ENCODE measurements at regions not wholly inside any gene's neighbourhood (a gene's known extent, or its start where the extent isn't known, plus 50 kb on each side); places are given as distances from the start of the nearest gene placed in this dataset.

GRCh38 chr6:95797054-95797453 lies 218.7 kb upstream of the FUT9 start:
- Histone ChIP-seq H3K4me1 (no peaks in the 10 kb centered on the region), H3K27me3 (no peaks in the 10 kb centered on the region), H3K36me3 (no peaks in the 10 kb centered on the region), H3K9me3 (no peaks in the 10 kb centered on the region), H3K4me3 (no peak overlapping the region), H3K27ac (no peak overlapping the region)
- intact Hi-C loops (cut with DNase I; ENCODE audit: low total_unique reads), result loop anchor here (10.0 kb wide), 1 partner anchor 178 kb away; no protein-coding TSS in a partner anchor
- no peak for TF ChIP-seq POLR2AphosphoS5 (IDR thresholded peaks at IDR 0.05)
- no peak for TF ChIP-seq POLR2A (IDR thresholded peaks at IDR 0.05)
- TF ChIP-seq, protein P1, sequence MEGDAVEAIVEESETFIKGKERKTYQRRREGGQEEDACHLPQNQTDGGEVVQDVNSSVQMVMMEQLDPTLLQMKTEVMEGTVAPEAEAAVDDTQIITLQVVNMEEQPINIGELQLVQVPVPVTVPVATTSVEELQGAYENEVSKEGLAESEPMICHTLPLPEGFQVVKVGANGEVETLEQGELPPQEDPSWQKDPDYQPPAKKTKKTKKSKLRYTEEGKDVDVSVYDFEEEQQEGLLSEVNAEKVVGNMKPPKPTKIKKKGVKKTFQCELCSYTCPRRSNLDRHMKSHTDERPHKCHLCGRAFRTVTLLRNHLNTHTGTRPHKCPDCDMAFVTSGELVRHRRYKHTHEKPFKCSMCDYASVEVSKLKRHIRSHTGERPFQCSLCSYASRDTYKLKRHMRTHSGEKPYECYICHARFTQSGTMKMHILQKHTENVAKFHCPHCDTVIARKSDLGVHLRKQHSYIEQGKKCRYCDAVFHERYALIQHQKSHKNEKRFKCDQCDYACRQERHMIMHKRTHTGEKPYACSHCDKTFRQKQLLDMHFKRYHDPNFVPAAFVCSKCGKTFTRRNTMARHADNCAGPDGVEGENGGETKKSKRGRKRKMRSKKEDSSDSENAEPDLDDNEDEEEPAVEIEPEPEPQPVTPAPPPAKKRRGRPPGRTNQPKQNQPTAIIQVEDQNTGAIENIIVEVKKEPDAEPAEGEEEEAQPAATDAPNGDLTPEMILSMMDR (IDR thresholded peaks at IDR 0.05), result no peak
- no peak for DNase-seq (ENCODE audit: low spot score in 2 of 2)

- H3K4me1 ChIP-seq, result no peaks in the 10 kb centered on the region
These were observed 212.8 kb upstream of the FUT9 start for GRCh38 chr6:95802978-95803377.

DNA sequence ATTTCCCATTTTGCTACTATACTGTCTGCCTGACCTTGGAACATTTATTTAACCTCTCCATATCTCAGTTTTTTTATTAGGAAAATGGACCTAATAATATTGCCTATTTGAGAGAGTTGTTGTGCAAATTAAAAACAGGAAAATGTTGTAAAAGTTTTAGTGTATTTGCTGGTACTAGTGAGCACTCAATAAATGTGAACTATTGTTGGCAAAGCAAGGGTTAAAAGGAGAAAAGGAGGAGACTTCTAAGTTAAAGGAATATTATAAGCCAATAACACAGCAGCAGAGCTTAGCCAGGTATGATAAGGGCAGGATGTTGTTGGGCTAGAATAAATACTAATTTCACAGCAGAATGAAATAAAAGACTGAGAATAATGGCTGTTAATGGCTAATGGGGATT lies 211.9 kb upstream of the FUT9 start:
- H3K27me3 ChIP-seq, result no peaks in the 10 kb centered on the region
- TF ChIP-seq POLR2AphosphoS5 (IDR thresholded peaks at IDR 0.05) (no peak), POLR2A (IDR thresholded peaks at IDR 0.05) (no peak)
- TF ChIP-seq, protein P1 (IDR thresholded peaks at IDR 0.05), result no peak
- H3K9me3 ChIP-seq, result no peaks in the 10 kb centered on the region
- H3K4me3 ChIP-seq, result no peak overlapping the region
- H3K27ac ChIP-seq, result no peak overlapping the region
- no peaks in the 10 kb centered on the region for H3K4me1 ChIP-seq
- DNase-seq (ENCODE audit: low spot score in 2 of 2), result no peak
- H3K36me3 ChIP-seq, result no peaks in the 10 kb centered on the region
- intact Hi-C loops (cut with DNase I; ENCODE audit: low total_unique reads), result no loop called here

More at GRCh38 chr6:95802978-95803377, 212.8 kb upstream of the FUT9 start:
- no peaks in the 10 kb centered on the region for H3K9me3 ChIP-seq
- intact Hi-C loops (cut with DNase I; ENCODE audit: low total_unique reads), result no loop called here
- H3K36me3 ChIP-seq, result no peaks in the 10 kb centered on the region
- H3K27me3 ChIP-seq, result no peaks in the 10 kb centered on the region
- no peak overlapping the region for H3K27ac ChIP-seq
- DNase-seq (ENCODE audit: low spot score in 2 of 2), result no peak
- no peak overlapping the region for H3K4me3 ChIP-seq
- no peak for TF ChIP-seq POLR2AphosphoS5 (IDR thresholded peaks at IDR 0.05)
- TF ChIP-seq, protein P1 (IDR thresholded peaks at IDR 0.05), result no peak
- TF ChIP-seq POLR2A (IDR thresholded peaks at IDR 0.05), result no peak

- Histone ChIP-seq H3K4me1 (no peaks in the 10 kb centered on the region), H3K4me3 (no peak overlapping the region), H3K27me3 (no peaks in the 10 kb centered on the region), H3K9me3 (no peaks in the 10 kb centered on the region), H3K36me3 (no peaks in the 10 kb centered on the region), H3K27ac (no peak overlapping the region)
- no peak for DNase-seq (ENCODE audit: low spot score in 2 of 2)
- TF ChIP-seq POLR2AphosphoS5 (IDR thresholded peaks at IDR 0.05), result no peak
- TF ChIP-seq, protein P1 (IDR thresholded peaks at IDR 0.05), result no peak
- no peak for TF ChIP-seq POLR2A (IDR thresholded peaks at IDR 0.05)
- intact Hi-C loops (cut with DNase I; ENCODE audit: low total_unique reads), result no loop called here
These were observed 210.8 kb upstream of the FUT9 start for GRCh38 chr6:95804847-95805541.

DNA sequence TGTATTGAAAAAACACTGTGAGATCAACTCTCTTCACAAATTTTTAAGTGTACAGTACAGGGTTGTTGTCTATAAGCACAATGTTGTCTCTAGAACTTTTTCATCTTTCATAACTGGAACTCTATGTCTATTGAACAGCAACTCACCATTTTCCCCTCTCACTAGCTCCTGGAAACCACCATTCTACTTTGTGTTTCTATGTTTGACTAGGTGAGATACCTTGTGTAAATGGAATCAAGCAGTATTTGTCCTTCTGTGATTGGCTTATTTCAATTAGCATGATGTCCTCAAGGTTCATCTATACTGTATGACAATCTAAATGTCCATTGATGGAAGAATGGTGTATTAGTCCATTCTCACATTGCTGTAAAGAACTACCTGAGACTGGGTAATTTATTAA lies 210.1 kb upstream of the FUT9 start:
- intact Hi-C loops (cut with DNase I; ENCODE audit: low total_unique reads), result no loop called here
- no peaks in the 10 kb centered on the region for H3K27me3 ChIP-seq
- H3K9me3 ChIP-seq, result no peaks in the 10 kb centered on the region
- H3K36me3 ChIP-seq, result no peaks in the 10 kb centered on the region
- H3K4me3 ChIP-seq, result no peak overlapping the region
- TF ChIP-seq POLR2AphosphoS5 (IDR thresholded peaks at IDR 0.05) (no peak), POLR2A (IDR thresholded peaks at IDR 0.05) (no peak)
- TF ChIP-seq, protein P1 (IDR thresholded peaks at IDR 0.05), result no peak
- no peaks in the 10 kb centered on the region for H3K4me1 ChIP-seq
- no peak overlapping the region for H3K27ac ChIP-seq
- DNase-seq (ENCODE audit: low spot score in 2 of 2), result no peak
